GM12874 (cell line): ENCODE measurements at regions not wholly inside any gene's neighbourhood (a gene's known extent, or its start where the extent isn't known, plus 50 kb on each side); places are given as distances from the start of the nearest gene placed in this dataset.

Experiments used
- TF ChIP-seq, protein P1 (sequence below): IDR thresholded peaks from 2 replicates; pipeline ENCODE4 v1.5.1; 2011; ENCODE audit warnings: low read depth, mild to moderate bottlenecking, control low read depth, low read length, moderate library complexity; ENCODE audit not compliant: insufficient read depth

- TF ChIP-seq, protein P1, sequence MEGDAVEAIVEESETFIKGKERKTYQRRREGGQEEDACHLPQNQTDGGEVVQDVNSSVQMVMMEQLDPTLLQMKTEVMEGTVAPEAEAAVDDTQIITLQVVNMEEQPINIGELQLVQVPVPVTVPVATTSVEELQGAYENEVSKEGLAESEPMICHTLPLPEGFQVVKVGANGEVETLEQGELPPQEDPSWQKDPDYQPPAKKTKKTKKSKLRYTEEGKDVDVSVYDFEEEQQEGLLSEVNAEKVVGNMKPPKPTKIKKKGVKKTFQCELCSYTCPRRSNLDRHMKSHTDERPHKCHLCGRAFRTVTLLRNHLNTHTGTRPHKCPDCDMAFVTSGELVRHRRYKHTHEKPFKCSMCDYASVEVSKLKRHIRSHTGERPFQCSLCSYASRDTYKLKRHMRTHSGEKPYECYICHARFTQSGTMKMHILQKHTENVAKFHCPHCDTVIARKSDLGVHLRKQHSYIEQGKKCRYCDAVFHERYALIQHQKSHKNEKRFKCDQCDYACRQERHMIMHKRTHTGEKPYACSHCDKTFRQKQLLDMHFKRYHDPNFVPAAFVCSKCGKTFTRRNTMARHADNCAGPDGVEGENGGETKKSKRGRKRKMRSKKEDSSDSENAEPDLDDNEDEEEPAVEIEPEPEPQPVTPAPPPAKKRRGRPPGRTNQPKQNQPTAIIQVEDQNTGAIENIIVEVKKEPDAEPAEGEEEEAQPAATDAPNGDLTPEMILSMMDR = no peak
Measured at GRCh38 chr2:40751981-40752380, 300.1 kb upstream of the SLC8A1 start.

GRCh38 chr2:40752796-40753195, 300.9 kb upstream of the SLC8A1 start:
- TF ChIP-seq, protein P1 = no peak

GRCh38 chr2:40754912-40755311, 303.0 kb upstream of the SLC8A1 start:
- TF ChIP-seq, protein P1 = no peak

DNA sequence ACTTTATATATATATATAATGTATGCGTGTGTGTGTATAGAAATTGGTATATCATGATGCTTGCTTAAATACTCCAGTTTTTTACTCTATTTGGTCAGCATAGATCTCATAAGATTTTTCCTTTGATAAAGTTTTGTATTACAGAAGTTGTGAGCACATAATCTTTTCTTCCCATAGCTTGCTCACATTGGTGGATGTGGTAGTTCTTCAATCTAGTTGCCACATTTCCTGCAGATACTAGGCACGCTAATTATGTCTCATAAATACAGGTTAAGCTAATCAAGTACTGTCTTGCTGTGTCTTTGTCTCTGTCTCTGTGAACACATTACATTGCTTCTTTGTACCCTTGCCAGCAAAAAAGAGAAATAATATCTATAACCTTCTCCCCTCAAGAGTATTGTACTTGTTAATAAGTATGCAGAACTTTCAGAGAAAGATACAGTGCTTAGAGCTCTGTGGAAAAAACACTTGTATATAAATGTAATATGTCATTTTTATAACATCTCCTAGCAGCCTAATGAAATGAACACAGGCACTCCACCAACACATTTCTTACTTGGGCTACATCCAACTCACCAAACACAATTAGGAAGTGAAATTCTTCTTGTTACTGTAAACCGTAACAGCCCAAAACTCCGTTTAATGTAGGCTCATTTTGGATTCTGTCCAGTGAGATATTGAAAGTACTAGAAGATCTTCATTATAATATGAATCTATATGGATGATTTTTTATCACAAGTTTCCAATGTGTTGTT, 306.7 kb upstream of the SLC8A1 start:
- TF ChIP-seq, protein P1 = no peak

- TF ChIP-seq, protein P1 = peak; percentile 56; the same call in 1 of the 2 replicates
Measured at GRCh38 chr2:40760071-40760666, 308.3 kb upstream of the SLC8A1 start.

GRCh38 chr2:40773291-40773690, 321.4 kb upstream of the SLC8A1 start:
- TF ChIP-seq, protein P1 = no peak

DNA sequence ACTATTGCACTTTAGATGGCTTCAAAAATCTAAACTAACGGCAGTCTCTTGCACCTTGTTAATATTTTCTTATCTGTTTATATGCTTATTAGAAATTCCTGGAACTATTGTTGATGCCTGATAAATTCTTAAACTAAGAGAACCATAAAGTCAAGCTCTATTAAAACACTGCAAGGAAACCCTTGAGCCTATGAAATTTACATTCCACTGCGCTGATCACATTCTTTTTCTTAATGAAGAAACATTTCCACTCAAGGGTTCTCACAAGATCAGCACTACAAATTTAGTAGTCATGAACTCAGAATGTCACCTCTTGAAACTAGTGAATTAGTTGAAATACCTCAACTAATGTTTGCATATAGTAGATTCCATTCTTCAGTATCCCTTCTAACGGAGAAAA, 331.8 kb upstream of the SLC8A1 start:
- TF ChIP-seq, protein P1 = no peak
